ENCODE measurements at regions not wholly inside any gene's neighbourhood (a gene's known extent, or its start where the extent isn't known, plus 50 kb on each side); places are given as distances from the start of the nearest gene placed in this dataset.
"Not testable (repeated sequence)": the region's sequence is repeated elsewhere in the genome, so short reads cannot be mapped to it uniquely, and the experiment has no call there.

- DNase-seq, result no peak
Measured at GRCh38 chr6:23522792-23523547, 603.0 kb upstream of the NRSN1 start.

GRCh38 chr6:23523771-23524170 lies 602.2 kb upstream of the NRSN1 start:
- DNase-seq, result no peak

GRCh38 chr6:23524548-23524947 lies 601.5 kb upstream of the NRSN1 start:
- no peak for DNase-seq

- DNase-seq, result no peak
Measured at GRCh38 chr6:23526526-23526925, 599.5 kb upstream of the NRSN1 start.

- DNase-seq, result no peak
Measured at GRCh38 chr6:23529902-23530301, 596.1 kb upstream of the NRSN1 start.

GRCh38 chr6:23531666-23532065 lies 594.3 kb upstream of the NRSN1 start:
- DNase-seq, result no peak

- DNase-seq, result no peak
Measured at GRCh38 chr6:23532227-23532626, 593.8 kb upstream of the NRSN1 start.

GRCh38 chr6:23533311-23533710 lies 592.7 kb upstream of the NRSN1 start:
- no peak for DNase-seq

GRCh38 chr6:23533944-23534343 lies 592.1 kb upstream of the NRSN1 start:
- DNase-seq, result no peak

- DNase-seq, result no peak
Measured at GRCh38 chr6:23534351-23534750, 591.7 kb upstream of the NRSN1 start.

GRCh38 chr6:23535101-23535500 lies 590.9 kb upstream of the NRSN1 start:
- no peak for DNase-seq

GRCh38 chr6:23537828-23538227 lies 588.2 kb upstream of the NRSN1 start:
- no peak for DNase-seq

- no peak for DNase-seq
Measured at GRCh38 chr6:23547851-23548250, 578.2 kb upstream of the NRSN1 start.

- not testable (repeated sequence) for DNase-seq
Measured at GRCh38 chr6:23554953-23555352, 571.1 kb upstream of the NRSN1 start.

- DNase-seq, result no peak
Measured at GRCh38 chr6:23559587-23560343, 566.2 kb upstream of the NRSN1 start.

GRCh38 chr6:23561732-23562131 lies 564.3 kb upstream of the NRSN1 start:
- DNase-seq, result no peak

- no peak for DNase-seq
Measured at GRCh38 chr6:23562554-23562953, 563.5 kb upstream of the NRSN1 start.

- no peak for DNase-seq
Measured at GRCh38 chr6:23563323-23563722, 562.7 kb upstream of the NRSN1 start.

GRCh38 chr6:23566418-23566817 lies 559.6 kb upstream of the NRSN1 start:
- DNase-seq, result no peak

GRCh38 chr6:23568292-23568691 lies 557.7 kb upstream of the NRSN1 start:
- DNase-seq, result no peak

GRCh38 chr6:23584134-23584763 lies 541.8 kb upstream of the NRSN1 start:
- DNase-seq, result no peak

- DNase-seq, result no peak
Measured at GRCh38 chr6:23587582-23587981, 538.4 kb upstream of the NRSN1 start.

GRCh38 chr6:23589811-23590210 lies 536.2 kb upstream of the NRSN1 start:
- DNase-seq, result no peak
